GM12865 (cell line): ENCODE measurements at regions not wholly inside any gene's neighbourhood (a gene's known extent, or its start where the extent isn't known, plus 50 kb on each side); places are given as distances from the start of the nearest gene placed in this dataset.

Experiments used
- DNase-seq: peaks from one replicate; pipeline ENCODE4 v3.0.0; 2010; ENCODE audit warnings: low read depth
- H3K4me3 ChIP-seq: 2 replicates; pipeline ENCODE4 v1.5.1; 2011; ENCODE audit warnings: mild to moderate bottlenecking, low read depth, low read length, control low read depth
- TF ChIP-seq, protein P1 (sequence below): IDR thresholded peaks from 2 replicates; pipeline ENCODE4 v1.5.1; 2011; ENCODE audit warnings: low read length, control low read depth, low read depth, inconsistent platforms; ENCODE audit not compliant: insufficient read depth; ENCODE audit errors: missing control alignments

DNA sequence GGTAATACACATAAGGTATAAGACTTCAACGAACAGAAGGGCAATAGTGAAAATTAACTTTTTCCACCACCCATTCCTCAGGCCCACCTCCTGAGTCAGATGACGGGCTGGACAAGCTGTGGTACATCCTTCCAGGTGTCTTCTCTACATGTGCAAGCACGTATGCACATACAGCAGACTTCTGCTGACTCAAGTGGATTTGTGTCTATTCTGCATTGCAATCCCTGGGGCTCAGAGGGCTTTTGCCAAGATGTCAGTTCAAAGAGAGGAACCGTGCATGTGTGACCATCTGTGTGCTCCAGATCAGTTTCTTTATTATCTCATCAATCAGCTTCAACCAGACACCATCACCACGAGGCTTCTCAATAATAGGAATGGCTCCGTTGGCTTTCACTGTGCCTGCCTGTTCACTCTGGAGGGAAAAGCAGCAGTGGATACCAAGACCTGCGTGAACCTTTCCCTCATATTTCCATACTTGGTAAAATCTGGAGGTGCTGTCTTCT lies 288.4 kb downstream of the MTRR start:
- TF ChIP-seq, protein P1, sequence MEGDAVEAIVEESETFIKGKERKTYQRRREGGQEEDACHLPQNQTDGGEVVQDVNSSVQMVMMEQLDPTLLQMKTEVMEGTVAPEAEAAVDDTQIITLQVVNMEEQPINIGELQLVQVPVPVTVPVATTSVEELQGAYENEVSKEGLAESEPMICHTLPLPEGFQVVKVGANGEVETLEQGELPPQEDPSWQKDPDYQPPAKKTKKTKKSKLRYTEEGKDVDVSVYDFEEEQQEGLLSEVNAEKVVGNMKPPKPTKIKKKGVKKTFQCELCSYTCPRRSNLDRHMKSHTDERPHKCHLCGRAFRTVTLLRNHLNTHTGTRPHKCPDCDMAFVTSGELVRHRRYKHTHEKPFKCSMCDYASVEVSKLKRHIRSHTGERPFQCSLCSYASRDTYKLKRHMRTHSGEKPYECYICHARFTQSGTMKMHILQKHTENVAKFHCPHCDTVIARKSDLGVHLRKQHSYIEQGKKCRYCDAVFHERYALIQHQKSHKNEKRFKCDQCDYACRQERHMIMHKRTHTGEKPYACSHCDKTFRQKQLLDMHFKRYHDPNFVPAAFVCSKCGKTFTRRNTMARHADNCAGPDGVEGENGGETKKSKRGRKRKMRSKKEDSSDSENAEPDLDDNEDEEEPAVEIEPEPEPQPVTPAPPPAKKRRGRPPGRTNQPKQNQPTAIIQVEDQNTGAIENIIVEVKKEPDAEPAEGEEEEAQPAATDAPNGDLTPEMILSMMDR: no peak
- no peak overlapping the region for H3K4me3 ChIP-seq
- no peak for DNase-seq

DNA sequence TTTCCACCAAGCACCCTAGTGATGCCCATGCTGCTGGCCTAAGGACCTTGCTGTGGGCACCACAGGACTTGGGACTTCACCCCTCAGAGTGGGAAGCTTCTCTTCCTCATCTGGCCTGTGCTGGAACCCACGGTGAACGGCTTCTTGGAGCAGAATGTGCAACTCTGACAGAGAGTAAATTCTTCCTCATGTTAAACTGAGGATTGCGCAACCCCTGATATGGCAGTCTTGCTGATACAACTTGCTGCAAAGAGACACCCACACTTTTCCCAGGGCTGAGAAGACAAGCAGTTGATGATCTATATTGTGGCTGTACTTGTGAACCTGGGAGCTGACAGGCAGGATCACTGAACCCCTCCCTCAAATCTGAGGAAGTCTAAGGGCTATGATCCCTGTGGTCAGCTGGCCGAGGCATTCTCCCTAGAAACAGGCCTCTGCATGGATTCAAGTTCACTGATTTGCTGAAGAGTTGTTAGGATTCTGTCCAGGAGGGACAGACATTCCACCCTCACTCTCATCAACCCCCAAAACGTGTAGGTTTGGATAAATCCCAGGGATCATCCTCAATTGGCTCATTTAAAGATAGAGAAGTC lies 307.2 kb downstream of the MTRR start:
- TF ChIP-seq, protein P1: no peak
- H3K4me3 ChIP-seq: no peak overlapping the region
- DNase-seq: no peak

DNA sequence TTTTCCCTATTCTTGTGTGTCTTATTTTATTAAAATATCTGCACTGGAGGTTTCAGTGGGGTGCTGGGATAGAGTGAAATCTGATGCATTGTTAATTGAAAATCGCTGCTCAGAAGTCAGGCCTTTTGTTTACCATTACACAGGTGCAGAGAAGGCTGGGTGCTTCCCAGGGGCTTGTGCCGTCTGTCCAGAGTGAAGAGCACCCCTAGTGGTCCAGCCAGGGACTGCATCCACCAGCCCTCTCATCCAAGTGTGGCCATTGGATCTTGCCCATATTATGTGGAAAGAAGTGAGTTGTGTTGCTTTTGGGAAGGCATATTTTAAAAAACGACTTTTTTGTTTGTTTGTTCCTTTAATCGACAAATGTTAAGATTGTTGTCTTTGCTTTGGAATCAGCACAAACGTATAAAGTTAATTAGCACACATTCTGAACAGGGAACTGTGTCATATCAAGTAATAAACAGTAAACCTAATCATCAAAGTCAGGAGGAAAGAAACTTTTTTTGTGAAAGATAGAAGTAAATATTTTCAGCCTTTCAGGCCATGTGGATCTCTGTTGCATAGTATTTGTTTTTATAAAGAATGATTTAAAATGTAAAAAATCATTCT lies 315.6 kb downstream of the MTRR start:
- peak; percentile 58 for DNase-seq
- H3K4me3 ChIP-seq: no peak overlapping the region
- TF ChIP-seq, protein P1: peak; percentile 95

DNA sequence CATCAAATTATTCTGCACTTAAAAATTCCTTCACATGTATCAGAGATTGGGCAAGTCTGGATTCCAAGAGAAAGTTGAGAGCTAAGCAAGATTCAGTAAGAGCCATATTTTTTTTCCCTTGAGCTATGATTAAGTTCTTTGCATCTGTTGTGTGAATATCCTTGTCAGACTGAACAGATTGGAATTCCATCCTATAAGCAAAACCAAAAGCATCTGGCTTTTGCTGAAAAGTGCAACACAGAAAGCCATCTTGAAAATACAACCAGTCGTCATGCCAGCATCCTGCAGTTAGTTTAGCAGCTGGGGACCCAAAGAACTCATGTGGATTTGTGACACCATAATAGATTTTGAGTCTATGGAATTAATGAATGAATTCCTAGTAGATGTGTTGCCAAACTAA lies 316.9 kb downstream of the MTRR start:
- no peak for DNase-seq
- no peak overlapping the region for H3K4me3 ChIP-seq
- TF ChIP-seq, protein P1: no peak

DNA sequence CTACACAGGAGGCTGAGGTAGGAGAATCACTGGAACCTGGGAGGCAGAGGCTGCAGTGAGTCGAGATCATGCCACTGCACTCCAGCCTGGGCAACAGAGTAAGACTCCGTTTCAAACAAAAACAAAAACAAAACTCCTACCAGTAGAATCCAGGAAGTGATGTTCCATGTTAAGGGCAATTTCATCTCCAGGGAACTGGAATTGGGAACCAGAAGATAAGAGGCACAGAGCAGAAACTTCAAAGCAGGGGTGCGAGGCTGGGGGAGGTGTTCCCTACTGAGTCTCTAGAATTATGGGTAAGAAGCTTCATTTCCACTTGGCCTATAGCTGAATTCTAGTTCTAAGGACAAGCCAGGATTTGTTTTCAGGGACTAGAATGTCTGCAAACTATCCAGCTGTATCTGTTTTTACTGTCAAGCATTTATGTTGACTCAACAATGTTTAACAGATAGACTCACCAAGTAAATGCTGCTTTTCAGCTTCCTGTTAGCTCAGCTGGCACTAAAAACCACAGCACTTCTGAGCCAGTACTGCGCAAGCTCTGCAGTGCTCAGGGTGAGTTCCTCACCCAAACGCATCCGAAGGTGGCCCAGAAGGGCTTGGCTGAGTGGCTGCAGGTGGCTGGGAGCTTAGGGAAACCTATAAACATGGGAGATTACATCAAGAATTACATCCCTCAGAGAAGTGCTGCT lies 320.1 kb downstream of the MTRR start:
- no peak overlapping the region for H3K4me3 ChIP-seq
- DNase-seq: no peak
- TF ChIP-seq, protein P1: no peak

DNA sequence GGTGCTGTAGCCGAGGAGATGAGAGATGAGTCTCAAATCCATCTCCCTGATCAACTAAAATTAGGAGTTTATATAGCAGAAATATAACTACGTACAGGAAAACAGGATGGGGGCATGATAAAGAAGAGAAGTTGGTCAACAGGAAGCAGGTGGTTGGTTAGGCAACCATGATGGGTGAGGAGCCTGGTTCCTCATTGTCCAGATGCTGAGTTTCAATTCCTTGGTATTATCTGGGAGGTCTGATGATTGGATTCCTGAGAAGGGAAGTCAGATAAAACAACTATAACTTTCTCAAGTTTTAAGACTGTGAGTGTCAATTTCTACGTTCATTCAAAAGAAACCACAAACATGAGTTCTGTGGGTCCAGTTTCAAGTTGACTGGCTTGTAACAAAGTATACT lies 323.9 kb downstream of the MTRR start:
- H3K4me3 ChIP-seq: no peak overlapping the region
- TF ChIP-seq, protein P1: no peak
- DNase-seq: no peak
